NCI-H774 (cell line): ENCODE measurements at regions not wholly inside any gene's neighbourhood (a gene's known extent, or its start where the extent isn't known, plus 50 kb on each side); places are given as distances from the start of the nearest gene placed in this dataset.
A peak's percentile ranks its signal among the peaks of the same experiment; 100 is the strongest.

ENCODE experiments used
- DNase-seq: peaks from one replicate; lab custom pipeline; 2025; lab: John Stamatoyannopoulos, UW

GRCh38 chr6:4295783-4296155, 160.4 kb upstream of the ECI2 start:
- DNase-seq: no peak

GRCh38 chr6:4295058-4295782, 159.8 kb upstream of the ECI2 start:
- no peak for DNase-seq

- DNase-seq: no peak
These were observed 159.3 kb upstream of the ECI2 start for GRCh38 chr6:4294636-4295035.

GRCh38 chr6:4291453-4292403, 156.4 kb upstream of the ECI2 start:
- DNase-seq: no peak

GRCh38 chr6:4289770-4290320, 154.5 kb upstream of the ECI2 start:
- no peak for DNase-seq

GRCh38 chr6:4287811-4288244, 152.5 kb upstream of the ECI2 start:
- DNase-seq: no peak

GRCh38 chr6:4287372-4287771, 152.0 kb upstream of the ECI2 start:
- no peak for DNase-seq

- DNase-seq: no peak
These were observed 147.6 kb upstream of the ECI2 start for GRCh38 chr6:4282926-4283325.

- DNase-seq: peak; percentile 81
These were observed 146.2 kb upstream of the ECI2 start for GRCh38 chr6:4281341-4282293.

- no peak for DNase-seq
These were observed 145.3 kb upstream of the ECI2 start for GRCh38 chr6:4280707-4281106.

- DNase-seq: no peak
These were observed 144.7 kb upstream of the ECI2 start for GRCh38 chr6:4280031-4280430.

GRCh38 chr6:4274382-4275082, 139.2 kb upstream of the ECI2 start:
- no peak for DNase-seq

- DNase-seq: no peak
These were observed 137.6 kb upstream of the ECI2 start for GRCh38 chr6:4272996-4273395.

- no peak for DNase-seq
These were observed 136.5 kb upstream of the ECI2 start for GRCh38 chr6:4271761-4272470.

GRCh38 chr6:4270776-4271175, 135.4 kb upstream of the ECI2 start:
- no peak for DNase-seq

GRCh38 chr6:4270001-4270400, 134.6 kb upstream of the ECI2 start:
- DNase-seq: no peak

GRCh38 chr6:4268171-4268570, 132.8 kb upstream of the ECI2 start:
- DNase-seq: no peak

- no peak for DNase-seq
These were observed 130.4 kb upstream of the ECI2 start for GRCh38 chr6:4265740-4266139.

GRCh38 chr6:4264601-4265000, 129.2 kb upstream of the ECI2 start:
- no peak for DNase-seq

- DNase-seq: no peak
These were observed 128.7 kb upstream of the ECI2 start for GRCh38 chr6:4264081-4264480.
